NCI-H82 treated with DMSO at 0.1 percent for 48 hours (cell line): ENCODE measurements at regions not wholly inside any gene's neighbourhood (a gene's known extent, or its start where the extent isn't known, plus 50 kb on each side); places are given as distances from the start of the nearest gene placed in this dataset.
"Not testable (repeated sequence)": the region's sequence is repeated elsewhere in the genome, so short reads cannot be mapped to it uniquely, and the experiment has no call there.

Experiments
- DNase-seq: peaks from one replicate; lab custom pipeline; 2025; ENCODE audit not compliant: unreplicated experiment; lab: John Stamatoyannopoulos, UW

DNA sequence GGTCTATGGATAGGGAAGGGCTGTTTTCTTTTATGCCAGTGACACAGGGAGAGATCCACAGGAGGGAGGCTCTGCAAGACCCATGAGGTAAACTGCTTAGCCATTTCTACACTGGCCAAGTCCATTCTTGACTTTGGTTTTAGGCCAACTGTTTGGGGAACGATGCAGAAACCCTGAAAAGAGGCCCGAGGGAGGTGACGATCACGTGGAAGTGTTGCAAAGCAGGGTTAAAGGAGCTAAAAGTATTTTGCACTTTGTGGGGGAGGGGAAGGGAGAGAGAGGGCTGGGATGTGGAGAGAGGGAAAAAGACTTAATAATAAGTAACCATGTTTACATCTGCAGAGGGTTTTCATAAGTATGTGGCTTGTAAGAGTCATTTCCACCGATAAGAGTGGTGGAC is 239.7 kb downstream of the EMX2 start:
- DNase-seq: no peak

DNA sequence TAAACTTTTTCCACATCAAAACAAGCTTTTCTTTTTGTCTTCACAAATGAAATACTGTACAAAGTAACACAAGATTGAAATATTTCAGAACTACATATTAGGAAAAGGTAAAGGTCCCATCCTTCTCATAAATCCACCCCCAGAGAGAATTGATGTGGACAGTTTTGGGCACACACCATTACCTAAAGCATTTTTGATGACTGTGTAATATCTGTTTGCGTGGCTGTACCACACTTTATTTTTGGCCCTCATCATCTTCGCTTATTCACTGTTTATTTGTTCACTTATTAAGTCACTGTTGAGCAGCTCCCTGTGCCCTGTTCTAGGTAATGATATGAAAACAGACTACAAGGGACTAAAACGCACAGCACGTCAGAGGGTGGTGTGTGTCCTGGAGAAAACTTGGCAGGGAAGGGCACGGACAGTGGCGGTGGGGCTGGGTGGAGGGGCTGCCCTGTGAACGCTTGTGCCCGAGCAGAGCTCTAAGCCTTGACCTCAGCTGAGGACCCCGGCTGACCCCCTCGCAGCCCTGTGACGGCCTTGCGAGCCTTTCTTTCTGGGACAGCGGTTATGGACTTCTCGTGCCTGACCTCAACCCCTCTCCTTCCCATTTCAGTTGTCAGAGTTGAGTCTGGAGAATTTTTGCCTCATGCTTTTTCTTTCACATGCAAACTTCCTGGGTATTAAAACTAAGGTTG is 241.3 kb downstream of the EMX2 start:
- DNase-seq: no peak

DNA sequence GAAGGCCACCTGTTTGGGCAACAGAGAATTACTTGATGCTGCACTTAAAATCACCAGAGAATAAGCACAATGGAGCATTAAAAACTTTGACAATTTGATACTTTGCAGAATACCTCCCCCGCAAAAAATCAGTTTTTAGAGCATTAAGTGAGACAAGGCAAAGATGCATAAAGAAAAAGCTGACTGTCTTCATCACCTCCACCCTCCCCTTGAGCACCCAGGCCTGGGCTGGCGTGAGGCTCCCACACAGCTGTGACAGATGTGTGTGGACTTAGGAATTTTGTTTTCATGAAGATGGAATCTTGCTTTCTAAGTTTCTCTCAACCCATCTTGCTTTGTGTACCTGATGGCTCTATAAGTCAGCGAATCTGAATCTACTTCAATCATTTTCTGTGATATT is 242.2 kb downstream of the EMX2 start:
- DNase-seq: no peak

DNA sequence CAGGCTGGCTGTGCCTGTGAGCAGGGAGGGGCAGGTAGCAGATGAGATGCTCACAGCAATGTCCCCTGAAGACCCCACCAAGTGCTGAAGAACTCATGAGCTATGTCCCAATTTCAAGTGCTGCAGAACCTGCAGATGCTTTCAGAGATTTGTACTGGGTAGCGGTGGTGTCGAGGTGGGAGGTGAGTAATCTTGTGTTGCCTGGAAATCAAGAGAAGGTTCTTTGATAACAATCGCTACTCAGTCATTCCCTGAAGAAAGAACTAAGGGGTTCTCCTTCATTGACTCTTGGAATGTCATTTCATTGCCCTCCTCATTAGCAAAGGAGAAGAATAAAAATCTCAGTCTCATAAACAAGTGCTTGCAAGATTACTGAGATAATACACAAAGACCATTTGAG is 246.4 kb downstream of the EMX2 start:
- DNase-seq: no peak

DNA sequence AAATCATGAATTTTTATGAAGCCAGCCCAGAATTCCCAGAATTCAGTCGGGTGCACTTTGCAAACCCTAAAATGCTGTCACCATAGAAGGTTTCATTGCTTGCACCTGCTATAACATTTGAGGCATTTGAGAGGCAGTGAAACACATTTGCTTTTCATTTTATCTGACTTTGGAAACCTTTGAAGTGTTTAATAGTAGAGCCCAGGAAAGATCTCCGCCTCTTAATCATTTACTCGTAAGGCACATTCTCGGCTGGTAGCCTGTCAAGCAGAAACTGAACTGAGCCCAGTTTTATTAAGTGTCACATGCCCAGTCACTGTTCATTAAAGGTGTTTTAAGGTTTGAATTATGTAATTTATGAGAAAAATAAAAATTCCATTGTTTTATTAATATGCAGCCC is 247.6 kb downstream of the EMX2 start:
- no peak for DNase-seq

DNA sequence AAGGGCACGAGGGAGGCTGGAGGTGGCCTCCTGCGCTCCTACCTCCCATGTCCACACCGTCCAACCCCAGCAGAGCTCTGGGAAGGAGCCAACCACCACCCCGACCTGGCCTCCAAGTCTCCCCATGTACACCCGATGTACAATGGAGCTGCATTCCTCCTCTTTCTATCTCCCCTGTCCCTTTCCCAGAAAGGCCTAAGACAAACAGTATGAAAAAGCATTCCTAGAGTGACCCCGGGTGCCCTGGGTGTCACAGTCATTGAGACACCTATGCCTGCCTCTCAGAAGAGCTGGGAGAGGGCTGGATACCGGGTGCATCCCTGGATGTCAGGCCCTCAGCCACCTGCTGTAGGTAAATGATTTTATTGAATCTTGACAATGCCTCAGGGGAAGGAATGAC is 248.1 kb downstream of the EMX2 start:
- no peak for DNase-seq

DNA sequence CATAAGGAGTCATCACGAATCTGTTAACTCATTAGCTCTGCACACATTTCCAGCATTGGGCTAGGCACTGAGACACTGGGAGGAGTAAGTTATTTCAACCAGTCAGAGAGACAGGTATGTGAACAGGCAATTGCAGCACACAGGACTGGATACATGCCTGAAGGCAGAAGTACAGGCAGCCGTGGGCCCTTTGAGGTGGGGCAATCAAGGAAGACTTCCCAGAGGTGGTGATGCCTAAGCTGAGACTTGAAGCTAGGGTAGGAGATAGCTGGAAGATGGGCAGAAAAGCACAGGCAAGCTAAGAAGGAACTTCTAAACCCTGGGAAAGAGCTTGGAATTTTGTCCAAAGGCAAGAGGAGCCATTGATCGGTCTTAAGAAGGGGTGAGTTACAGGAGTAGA is 249.7 kb downstream of the EMX2 start:
- no peak for DNase-seq

DNA sequence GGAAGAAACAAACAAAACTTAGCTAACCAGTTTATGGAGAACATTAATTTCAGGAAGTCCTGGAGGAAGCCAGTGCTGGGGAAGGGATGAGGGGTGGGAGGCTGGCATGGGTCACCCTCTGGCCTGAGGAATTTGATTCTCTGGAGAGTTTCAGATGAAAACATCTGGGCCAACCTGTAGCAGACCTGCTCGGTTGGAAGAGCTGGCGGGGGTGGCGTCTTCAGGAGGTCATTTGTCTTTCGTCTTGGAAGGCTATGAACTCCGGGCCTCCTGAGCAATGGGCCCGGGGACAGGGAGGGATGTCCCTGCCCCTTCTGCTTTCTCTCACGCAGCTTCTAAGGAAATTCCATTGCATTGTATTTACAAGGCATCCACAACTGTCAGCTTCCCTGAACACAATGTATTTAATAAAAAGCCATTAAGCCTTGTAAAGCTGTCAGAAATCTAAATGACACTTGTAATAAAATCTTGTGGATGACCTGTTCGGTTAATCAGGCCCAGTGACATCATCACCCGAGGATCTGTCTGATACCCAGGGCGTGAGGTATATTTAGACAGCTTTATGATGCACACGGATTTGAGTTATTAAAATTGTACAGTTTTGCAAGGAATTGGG is 250.5 kb downstream of the RAB11FIP2 start:
- DNase-seq: no peak

DNA sequence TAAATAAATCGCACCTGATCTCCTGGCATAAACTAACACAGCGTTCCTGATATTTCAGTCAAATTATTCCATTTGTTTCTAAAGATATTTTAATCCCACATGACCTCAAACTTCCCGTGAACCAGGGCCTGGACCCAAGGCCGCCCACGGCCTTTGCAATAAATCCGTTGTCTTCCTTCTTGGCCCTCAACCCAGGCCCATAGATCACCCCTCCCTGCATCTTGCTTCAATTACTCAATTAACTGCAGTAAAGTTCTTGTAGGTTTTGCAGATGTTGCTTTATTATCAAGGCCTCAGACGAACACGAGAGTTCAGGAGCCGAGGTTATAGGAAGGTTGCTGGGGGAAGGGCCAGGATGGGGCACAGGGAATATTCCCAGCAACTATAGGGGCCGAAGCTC is 249.4 kb downstream of the RAB11FIP2 start:
- DNase-seq: no peak

DNA sequence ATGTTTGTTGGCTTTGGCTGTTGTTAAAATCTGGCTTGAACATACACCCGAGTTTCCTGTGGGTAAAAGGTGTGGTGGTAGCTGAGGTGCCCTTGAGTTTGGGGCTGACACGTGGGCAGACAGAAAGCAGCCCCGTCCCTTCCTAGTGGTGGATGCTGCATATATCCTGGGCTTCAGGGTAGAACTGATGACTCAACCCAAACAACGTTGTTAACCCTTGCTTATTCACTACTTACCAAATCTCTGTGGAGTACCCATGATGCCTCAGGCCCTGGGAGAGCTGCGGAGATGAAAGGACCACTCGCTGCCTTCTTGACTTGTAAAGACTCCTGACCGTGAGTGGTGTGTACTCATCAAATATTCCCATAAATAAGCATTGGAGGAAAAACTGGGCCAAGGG is 245.1 kb downstream of the RAB11FIP2 start:
- no peak for DNase-seq

DNA sequence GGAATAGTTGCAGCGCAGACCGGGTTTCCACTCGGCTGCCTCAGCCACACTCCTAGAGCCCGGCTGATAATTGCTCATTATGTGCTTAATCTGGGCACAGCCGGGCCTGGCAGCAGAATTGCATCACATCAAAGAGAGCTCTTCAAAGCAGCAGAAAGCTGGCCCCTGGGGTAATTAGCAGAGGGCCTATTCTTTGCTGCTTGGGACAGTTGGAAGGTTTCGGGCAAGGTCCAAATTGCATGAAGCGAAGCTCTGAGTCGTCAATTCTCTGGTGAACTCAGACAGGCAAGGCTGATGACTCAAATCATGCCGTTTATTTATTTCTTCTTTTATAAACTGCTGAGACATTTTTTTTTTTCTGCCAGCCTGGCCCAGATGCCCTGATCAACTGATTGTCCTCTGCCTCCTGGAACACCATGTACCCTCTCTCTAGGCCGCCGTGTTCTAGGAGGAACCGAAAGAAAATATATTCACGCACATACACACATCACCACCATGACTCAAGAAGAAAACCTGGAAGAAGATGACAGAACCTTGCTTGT is 242.2 kb downstream of the RAB11FIP2 start:
- no peak for DNase-seq

DNA sequence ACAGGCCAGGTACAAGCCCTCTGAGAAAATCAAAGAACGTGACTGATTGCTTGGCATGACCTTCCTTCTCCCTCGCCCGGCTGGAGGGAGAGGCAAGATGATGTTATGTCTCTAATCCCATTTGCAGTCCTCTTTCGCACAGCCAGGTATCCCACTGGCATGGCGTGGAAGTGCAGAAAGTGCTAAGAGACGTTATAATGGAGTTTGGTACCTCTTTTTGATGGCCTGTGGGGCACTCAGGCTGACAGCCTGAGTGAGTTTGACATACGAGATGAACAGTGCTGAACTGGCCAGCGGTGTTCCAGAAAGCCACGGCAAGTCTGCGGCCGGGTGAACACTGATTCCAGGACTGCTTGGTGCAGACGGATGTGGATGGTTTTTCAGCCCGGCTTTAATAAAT is 241.6 kb downstream of the RAB11FIP2 start:
- DNase-seq: no peak

DNA sequence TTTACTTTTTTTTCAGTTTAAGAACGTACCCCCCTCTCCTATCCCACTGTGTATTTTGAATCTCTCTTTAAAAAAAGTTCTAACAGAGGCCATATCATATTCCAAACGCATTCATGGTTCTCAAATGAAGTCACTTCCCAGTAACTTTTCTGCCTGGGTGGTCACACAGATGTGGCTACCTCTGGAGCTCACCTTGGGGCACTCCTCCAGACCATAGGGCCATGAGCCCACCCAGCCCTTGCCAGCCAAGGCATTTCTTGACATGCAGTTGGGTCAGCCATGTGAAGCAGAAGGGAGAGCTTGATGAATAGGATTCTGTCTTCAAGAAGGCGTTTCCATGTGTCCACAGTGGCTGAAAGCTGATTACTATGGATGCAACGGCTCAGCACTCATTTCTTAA is 239.3 kb downstream of the RAB11FIP2 start:
- DNase-seq: no peak

DNA sequence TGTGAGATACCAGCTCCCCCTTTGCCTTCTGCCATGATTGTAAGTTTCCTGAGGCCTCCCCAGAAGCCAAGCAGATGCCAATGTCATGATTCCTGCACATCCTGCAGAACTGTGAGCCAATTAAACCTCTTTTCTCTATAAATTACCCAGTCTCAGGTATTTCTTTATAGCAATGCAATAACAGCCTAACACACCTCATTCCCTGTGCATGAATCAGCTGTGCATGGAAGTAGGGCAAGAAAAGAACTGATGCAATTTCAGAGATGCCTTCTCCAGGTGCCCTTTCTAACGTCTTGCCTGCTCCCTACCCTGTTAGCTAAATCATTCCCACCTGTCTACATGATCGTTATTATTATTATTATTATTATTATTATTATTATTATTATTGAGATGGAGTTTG is 230.9 kb downstream of the RAB11FIP2 start:
- not testable (repeated sequence) for DNase-seq

DNA sequence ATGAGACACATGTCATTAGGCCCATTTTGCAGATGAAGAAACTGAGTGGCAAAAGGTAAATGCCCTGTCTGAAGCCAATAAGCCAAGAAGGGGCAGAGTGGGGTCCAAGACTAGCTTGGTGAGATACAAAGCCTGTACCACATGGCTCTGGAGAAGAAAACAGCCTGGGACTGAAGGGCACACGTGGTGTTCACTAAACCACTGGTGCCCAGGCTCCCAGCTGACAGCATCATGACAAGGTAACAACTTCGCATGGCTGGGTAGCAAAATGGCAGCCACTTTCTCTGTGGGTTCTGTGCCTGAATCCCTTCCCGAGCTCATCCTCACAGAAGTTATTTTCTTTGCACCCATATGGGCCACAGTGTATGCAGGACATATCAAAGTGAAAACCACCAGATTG is 229.6 kb downstream of the RAB11FIP2 start:
- DNase-seq: no peak

DNA sequence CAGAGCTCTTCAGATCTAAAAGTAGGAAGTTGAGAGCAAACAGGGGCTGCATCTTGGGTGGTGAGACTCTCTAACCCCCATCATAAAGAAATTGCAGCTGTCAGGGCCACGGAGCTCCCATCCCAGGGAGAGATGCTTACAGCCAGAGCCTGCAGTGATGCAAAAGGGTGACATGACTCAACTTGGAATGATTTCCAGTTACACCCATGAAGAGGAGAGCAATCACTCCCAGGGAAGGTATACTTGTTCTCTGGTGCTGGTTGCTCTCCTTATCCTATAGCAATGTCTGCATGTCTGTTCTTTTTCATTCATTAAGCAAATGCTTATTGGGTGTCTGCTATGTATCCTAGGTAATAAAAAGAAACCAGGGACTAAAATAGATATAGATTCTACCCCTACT is 228.0 kb downstream of the RAB11FIP2 start:
- no peak for DNase-seq

DNA sequence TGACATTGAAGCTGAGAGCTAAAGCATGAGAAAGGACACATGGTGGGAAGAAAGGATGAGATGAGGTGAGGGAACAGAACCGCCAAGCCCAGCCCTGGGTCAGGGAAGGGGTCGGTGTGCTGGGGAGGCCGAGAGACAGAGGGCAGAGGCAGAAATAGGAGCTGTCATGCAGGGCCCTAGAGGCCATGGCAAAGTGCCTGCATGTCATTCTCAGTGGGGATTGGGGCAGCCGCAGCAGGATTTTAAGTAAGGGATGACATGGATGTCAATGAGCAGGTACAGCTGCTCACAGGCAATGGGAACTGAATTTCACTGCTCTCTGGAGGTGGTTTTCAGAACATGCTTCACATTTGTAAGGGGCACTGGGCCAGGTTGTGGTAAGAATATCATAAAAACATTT is 227.4 kb downstream of the RAB11FIP2 start:
- no peak for DNase-seq

DNA sequence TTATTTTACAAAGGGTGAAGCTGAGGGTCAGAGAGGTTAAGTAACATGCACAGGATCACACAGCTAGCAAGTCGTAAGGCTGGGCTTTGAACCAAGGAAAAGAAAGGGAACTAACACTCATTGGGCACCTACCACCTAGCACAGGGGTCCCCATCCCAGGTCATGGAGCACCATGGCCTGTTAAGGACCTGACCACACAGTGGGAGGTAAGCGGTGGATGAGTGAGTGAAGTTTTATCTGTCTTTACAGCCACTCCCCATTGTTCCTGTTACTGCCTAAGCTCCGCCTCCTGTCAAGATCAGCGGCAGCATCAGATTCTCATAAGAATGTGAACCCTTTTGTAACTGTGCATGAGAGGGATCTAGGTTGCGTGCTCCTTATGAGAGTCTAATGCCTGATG is 222.8 kb downstream of the RAB11FIP2 start:
- DNase-seq: no peak

DNA sequence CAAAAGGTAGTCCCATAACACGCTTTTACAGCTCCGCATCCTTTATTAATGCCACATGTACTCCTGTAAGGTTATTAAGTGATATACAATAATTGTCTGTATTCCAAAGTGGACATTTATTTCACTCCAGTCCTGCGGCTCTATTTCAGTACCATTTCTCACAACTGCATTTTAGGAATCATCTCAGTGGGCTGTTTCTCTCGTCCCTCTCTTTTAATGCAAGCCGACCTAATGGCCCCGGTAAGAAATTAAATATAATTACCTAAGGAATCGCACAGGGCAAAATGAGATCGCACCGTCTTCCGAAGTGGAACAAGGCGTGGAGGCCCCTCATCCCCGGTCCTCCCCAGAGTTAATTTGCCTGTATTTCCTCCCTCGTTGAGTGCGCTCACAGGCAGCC is 216.5 kb downstream of the RAB11FIP2 start:
- no peak for DNase-seq

DNA sequence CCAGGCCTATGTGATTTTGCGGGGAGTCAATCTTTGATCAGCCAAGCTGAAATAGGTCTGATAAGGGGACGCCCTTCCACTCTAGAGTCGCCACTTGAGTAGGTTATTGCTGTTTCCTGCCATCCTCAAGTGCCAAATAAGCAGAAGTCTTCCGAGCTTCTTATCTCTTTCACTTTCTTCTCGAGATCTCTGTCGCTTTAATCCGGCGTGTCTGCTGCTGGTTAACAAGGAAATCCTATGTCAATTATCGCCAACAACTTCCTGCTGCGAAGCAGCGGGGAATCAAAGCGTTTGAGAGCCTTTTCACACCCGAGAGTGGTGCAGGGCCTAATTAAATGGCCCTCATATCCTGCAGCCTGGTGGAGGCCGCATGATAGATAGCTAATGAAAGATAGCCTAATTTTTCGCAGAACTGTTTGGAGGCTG is 215.9 kb downstream of the RAB11FIP2 start:
- no peak for DNase-seq

DNA sequence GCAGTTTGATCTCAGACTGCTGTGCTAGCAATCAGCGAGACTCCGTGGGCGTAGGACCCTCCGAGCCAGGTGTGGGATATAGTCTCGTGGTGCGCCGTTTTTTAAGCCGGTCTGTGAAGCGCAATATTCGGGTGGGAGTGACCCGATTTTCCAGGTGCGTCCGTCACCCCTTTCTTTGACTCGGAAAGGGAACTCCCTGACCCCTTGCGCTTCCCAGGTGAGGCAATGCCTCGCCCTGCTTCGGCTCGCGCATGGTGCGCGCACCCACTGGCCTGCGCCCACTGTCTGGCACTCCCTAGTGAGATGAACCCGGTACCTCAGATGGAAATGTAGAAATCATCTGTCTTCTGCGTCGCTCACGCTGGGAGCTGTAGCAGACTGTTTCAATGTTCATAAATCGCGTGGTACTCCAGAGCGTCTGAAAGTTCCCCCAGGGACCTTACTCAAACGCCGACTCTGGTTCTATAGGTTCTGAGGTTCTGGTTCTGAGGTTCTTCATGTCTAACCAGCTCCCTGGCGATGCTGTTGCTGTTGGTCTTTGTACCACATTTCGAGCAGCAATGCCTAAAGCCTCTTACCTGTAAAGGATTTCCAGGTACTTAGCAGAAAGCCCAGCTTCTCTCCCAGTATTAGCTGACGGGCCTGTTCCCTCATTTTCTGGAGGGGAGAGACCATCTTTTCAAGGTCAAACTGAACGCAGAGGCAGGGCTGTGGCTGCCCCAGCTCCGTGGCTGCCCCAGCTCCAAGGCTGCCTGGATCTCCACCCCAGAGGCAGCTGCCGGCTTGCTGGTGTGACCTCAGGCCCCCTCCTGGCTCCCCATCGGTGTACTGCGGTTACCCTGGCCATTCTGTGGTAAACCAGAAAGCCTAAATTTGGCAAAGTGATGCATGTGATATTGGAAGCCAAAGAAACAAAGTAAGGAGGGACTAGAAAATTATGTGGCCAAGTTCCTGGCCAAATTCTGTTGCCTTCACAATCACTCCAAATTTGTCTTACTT is 207.9 kb downstream of the RAB11FIP2 start:
- not testable (repeated sequence) for DNase-seq

DNA sequence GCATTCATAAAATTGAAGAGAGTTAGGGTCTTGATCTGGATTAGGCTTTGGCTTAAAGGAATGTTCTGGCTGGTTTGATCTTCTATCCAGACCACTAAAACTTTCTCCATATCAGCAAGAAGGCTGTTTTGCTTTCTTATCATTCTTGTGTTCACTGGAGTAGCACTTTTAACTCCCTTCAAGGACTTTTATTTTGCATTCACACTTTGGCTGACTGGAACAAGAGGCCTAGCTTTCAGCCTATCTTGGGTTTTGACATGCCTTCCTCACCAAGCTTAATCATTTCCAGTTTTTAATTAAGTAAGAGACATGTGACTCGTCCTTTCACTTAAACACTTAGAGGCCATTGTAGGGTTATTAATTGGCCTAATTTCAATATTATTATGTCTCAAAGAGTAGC is 190.3 kb downstream of the RAB11FIP2 start:
- not testable (repeated sequence) for DNase-seq
